Gastroesophageal sphincter (tissue), 3 donors: ENCODE measurements at regions not wholly inside any gene's neighbourhood (a gene's known extent, or its start where the extent isn't known, plus 50 kb on each side); places are given as distances from the start of the nearest gene placed in this dataset.

Experiments
- CTCF ChIP-seq, 4 experiments: fragments of 200-600 bp in 2 of 4; fragments of 450-650 bp in 2 of 4; sonication (generic) in 1 of 4; IDR thresholded peaks; one replicate each; pipeline ENCODE4 v1.5.1; 2017 to 2019; ENCODE audit warnings: antibody characterized with exemption in 4 of 4, mild to moderate bottlenecking in 2 of 4, moderate library complexity in 2 of 4
- EP300 ChIP-seq: sonication (generic); formaldehyde crosslinking; IDR thresholded peaks from one replicate; pipeline ENCODE4 v1.6.1; 2017; ENCODE audit warnings: antibody characterized with exemption, mild to moderate bottlenecking
- POLR2A ChIP-seq, 2 donors: fragments of 450-650 bp; IDR thresholded peaks; one replicate each; pipeline ENCODE4 v1.6.1; 2017; ENCODE audit warnings: antibody characterized with exemption in 2 of 2, mild to moderate bottlenecking in 2 of 2, moderate library complexity in 1 of 2
- POLR2AphosphoS5 ChIP-seq: sonication (generic); formaldehyde crosslinking; IDR thresholded peaks from one replicate; pipeline ENCODE4 v1.6.1; 2017; ENCODE audit warnings: antibody characterized with exemption

- no peak for TF ChIP-seq EP300
- TF ChIP-seq CTCF (IDR thresholded peaks at IDR 0.05), result no peak
- TF ChIP-seq POLR2AphosphoS5, result no peak
- no peak for TF ChIP-seq POLR2A (IDR thresholded peaks at IDR 0.05)
Observed at GRCh38 chr4:95761871-95762270, 78.0 kb upstream of the PDHA2 start.
